BJ (cell line): ENCODE measurements at regions not wholly inside any gene's neighbourhood (a gene's known extent, or its start where the extent isn't known, plus 50 kb on each side); places are given as distances from the start of the nearest gene placed in this dataset.

ENCODE experiments used
- CTCF ChIA-PET: fragments of 350-600 bp; formaldehyde crosslinking; extraction: SDS; loops from one replicate; lab custom pipeline; 2021; ENCODE audit warnings: antibody characterized with exemption, inconsistent platforms; lab: Yijun Ruan, JAX
- POLR2A ChIA-PET: fragments of 300-600 bp; sonication (Branson Sonifier 250); formaldehyde crosslinking; extraction: SDS; loops from one replicate; lab custom pipeline; 2021; ENCODE audit warnings: antibody characterized with exemption; lab: Charles Lee
- DNase-seq: peaks from one replicate; pipeline ENCODE4 v3.0.0-alpha.2; 2011; ENCODE audit warnings: low read depth
- H3K27me3 ChIP-seq: 2 replicates; pipeline ENCODE4 v1.6.0; 2011; ENCODE audit warnings: low read length; ENCODE audit not compliant: control insufficient read depth, insufficient read depth
- H3K36me3 ChIP-seq: 2 replicates; pipeline ENCODE4 v1.5.1; 2011; ENCODE audit warnings: low read length; ENCODE audit not compliant: control insufficient read depth, insufficient read depth
- H3K4me3 ChIP-seq: 2 replicates; pipeline ENCODE4 v1.5.1; 2011; ENCODE audit warnings: low read depth, mild to moderate bottlenecking, control low read depth, low read length
- TF ChIP-seq, protein P1 (sequence below): IDR thresholded peaks from 2 replicates; pipeline ENCODE4 v1.5.1; 2011; ENCODE audit warnings: low read depth, mild to moderate bottlenecking, control low read depth, inconsistent platforms, low read length, moderate library complexity; ENCODE audit not compliant: insufficient read depth

GRCh38 chr11:104385884-104386283 is 221.9 kb upstream of the PDGFD start:
- TF ChIP-seq, protein P1, sequence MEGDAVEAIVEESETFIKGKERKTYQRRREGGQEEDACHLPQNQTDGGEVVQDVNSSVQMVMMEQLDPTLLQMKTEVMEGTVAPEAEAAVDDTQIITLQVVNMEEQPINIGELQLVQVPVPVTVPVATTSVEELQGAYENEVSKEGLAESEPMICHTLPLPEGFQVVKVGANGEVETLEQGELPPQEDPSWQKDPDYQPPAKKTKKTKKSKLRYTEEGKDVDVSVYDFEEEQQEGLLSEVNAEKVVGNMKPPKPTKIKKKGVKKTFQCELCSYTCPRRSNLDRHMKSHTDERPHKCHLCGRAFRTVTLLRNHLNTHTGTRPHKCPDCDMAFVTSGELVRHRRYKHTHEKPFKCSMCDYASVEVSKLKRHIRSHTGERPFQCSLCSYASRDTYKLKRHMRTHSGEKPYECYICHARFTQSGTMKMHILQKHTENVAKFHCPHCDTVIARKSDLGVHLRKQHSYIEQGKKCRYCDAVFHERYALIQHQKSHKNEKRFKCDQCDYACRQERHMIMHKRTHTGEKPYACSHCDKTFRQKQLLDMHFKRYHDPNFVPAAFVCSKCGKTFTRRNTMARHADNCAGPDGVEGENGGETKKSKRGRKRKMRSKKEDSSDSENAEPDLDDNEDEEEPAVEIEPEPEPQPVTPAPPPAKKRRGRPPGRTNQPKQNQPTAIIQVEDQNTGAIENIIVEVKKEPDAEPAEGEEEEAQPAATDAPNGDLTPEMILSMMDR = no peak
- CTCF ChIA-PET = no interaction called here
- H3K4me3 ChIP-seq = no peak overlapping the region
- POLR2A ChIA-PET = no interaction called here
- no peaks in the 10 kb centered on the region for H3K36me3 ChIP-seq
- no peaks in the 10 kb centered on the region for H3K27me3 ChIP-seq
- no peak for DNase-seq

DNA sequence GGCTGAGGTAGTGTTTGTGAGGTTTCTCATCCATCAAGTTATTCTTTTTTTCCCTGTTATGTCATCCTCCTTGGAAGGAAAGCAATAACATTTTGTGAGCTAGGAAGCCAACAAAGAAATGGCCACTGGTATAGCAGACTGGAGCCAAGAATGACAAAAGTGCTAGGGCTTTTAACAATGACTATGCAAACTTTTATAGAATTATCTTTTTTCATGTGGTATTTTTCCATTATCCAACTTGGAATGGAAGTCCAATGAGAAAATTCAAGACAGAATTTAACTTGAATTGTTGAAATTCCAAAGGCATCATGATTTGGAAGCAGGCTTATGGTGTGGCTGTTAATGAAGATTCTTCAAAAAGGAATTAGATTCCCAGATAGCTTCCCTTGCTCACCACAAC is 216.4 kb upstream of the PDGFD start:
- CTCF ChIA-PET = no interaction called here

DNA sequence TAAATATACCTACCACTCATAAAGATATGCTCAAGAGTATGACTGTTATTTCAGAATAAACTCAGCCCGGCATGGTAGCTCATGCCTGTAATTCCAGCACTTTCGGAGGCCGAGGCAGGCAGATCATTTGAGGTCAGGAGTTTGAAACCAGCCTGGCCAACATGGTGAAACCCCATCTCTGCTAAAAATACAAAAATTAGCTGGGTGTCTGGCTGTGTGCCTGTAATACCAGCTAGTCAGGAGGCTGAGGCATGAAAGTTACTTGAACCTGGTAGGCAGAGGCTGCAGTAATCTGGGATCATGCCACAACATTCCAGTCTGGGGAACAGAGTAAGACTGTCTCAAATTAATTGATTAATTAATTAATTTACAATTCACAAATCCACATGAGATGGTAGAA is 208.2 kb upstream of the PDGFD start:
- Histone ChIP-seq H3K36me3 (no peaks in the 10 kb centered on the region), H3K4me3 (no peak overlapping the region), H3K27me3 (no peaks in the 10 kb centered on the region)
- TF ChIP-seq, protein P1 = no peak
- ChIA-PET POLR2A (no interaction called here), CTCF (no interaction called here)
- no peak for DNase-seq

More for the DNA sequence above, 216.4 kb upstream of the PDGFD start:
- peak; percentile 6 for DNase-seq
- Histone ChIP-seq H3K27me3 (no peaks in the 10 kb centered on the region), H3K36me3 (no peaks in the 10 kb centered on the region), H3K4me3 (no peak overlapping the region)
- TF ChIP-seq, protein P1 = no peak
- POLR2A ChIA-PET = no interaction called here

DNA sequence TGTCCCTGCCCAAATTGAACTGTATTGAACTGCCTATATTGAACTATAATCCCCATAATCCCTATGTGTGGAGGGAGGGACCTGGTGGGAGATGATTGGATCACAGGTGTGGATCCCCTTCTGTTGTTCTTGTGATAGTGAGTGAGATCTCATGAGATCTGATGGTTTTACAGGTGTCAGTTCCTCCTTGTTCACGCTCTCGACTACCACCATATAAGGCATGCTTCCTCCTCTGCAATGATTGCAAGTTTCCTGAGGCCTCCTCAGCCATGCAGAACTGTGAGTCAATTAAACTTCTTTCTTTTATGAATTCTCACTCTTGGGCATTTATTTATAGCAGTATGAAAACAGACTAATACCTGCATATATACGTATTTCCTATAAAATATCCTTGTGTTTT is 206.5 kb upstream of the PDGFD start:
- no peak for DNase-seq
- Histone ChIP-seq H3K4me3 (no peak overlapping the region), H3K27me3 (no peaks in the 10 kb centered on the region), H3K36me3 (no peaks in the 10 kb centered on the region)
- TF ChIP-seq, protein P1 = no peak
- POLR2A ChIA-PET = no interaction called here
- CTCF ChIA-PET = no interaction called here

DNA sequence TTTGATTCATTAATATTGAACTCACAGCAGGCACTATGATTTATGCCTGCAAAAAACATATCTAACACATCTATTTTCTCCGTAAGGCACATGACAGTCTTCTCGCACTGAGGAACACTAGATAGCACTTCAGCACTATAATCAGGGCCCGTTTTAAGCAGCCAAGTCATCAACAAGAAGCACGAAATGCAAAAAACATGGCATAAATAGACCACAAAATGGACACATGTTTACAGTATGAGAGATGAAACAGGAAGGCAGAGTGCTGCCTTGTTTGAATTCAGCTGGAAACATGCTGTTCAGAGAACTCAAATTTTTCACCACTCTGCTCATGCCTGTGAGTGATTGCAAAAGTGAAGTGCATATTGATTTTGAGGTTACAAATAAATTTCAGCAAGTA is 205.8 kb upstream of the PDGFD start:
- ChIA-PET CTCF (no interaction called here), POLR2A (no interaction called here)
- H3K36me3 ChIP-seq = no peaks in the 10 kb centered on the region
- TF ChIP-seq, protein P1 = no peak
- no peak overlapping the region for H3K4me3 ChIP-seq
- no peaks in the 10 kb centered on the region for H3K27me3 ChIP-seq
- no peak for DNase-seq
